ENCODE measurements at regions not wholly inside any gene's neighbourhood (a gene's known extent, or its start where the extent isn't known, plus 50 kb on each side); places are given as distances from the start of the nearest gene placed in this dataset.

DNA sequence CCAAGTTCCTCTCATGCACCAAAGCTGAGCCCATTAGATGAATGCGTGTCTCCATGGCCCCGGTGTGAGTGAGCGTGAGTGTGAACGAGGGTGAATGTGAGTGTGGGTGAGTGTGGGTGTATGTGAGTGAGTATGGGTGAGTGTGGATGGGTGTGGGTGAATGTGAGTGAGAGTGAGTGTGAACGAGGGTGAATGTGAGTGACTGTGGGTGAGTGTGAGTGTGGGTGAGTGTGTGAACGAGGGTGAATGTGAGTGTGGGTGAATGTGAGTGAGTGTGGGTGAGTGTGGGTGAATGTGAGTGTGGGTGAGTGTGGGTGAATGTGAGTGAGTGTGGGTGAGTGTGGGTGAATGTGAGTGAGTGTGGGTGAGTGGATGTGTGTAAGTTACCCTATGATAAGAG is 1521.8 kb upstream of the TENM3 start:
- no peak for TF ChIP-seq CTCF (IDR thresholded peaks at IDR 0.05; ENCODE audit: borderline replicate concordance, extremely low read depth, insufficient read depth)
- Histone ChIP-seq H3K4me3 (ENCODE audit: low read length in 3 of 3) (no peak overlapping the region), H3K9me3 (ENCODE audit: control insufficient read depth in 2 of 3, insufficient read depth in 1 of 3, low read length in 3 of 3) (no peaks in the 10 kb centered on the region), H3K27ac (ENCODE audit: low read depth in 2 of 2, low read length in 2 of 2) (no peak overlapping the region), H3K9ac (ENCODE audit: low read length in 3 of 3) (no peak overlapping the region), H3K36me3 (ENCODE audit: control insufficient read depth in 2 of 3, insufficient read depth in 3 of 3, low read length in 3 of 3) (no peaks in the 10 kb centered on the region), H3K27me3 (ENCODE audit: control insufficient read depth, insufficient read depth, low read length) (no peaks in the 10 kb centered on the region), H3K4me1 (ENCODE audit: control insufficient read depth in 2 of 3, insufficient read depth in 2 of 3, low read depth in 1 of 3, low read length in 3 of 3) (no peaks in the 10 kb centered on the region)
- no peak for FAIRE-seq
- no peak for DNase-seq
- intact Hi-C loops (cut with DNase I) = no loop called here

DNA sequence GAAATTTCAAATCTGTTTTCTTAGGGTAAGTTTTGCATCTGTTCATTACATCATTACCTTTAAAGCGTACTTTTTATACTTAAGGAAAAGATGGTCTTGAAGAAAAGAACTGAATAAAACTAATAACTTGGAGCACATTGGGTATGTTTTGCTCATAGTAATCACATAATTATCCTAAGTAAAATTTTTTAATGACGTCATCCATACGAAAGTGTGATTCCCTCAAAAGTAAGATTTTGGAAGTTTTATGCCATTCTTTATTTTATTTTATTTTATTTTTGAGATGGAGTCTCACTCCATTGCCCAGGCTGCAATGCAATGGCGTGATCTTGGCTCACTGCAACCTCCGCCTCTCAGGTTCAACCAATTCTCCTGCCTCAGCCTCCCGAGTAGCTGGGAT is 1516.6 kb upstream of the TENM3 start:
- peaks cover 0 to 3% (median 0%) of the 10 kb centered on the region in 3 donors for H3K9me3 ChIP-seq (ENCODE audit: control insufficient read depth in 2 of 3, insufficient read depth in 1 of 3, low read length in 3 of 3)
- no peak for FAIRE-seq
- no peak for TF ChIP-seq CTCF (IDR thresholded peaks at IDR 0.05; ENCODE audit: borderline replicate concordance, extremely low read depth, insufficient read depth)

GRCh38 chr4:180727478-180727877 is 1515.7 kb upstream of the TENM3 start:
- TF ChIP-seq CTCF (IDR thresholded peaks at IDR 0.05; ENCODE audit: borderline replicate concordance, extremely low read depth, insufficient read depth) = no peak
- intact Hi-C loops (cut with DNase I) = no loop called here
- no peak overlapping the region for H3K27ac ChIP-seq (ENCODE audit: low read depth in 2 of 2, low read length in 2 of 2)
- no peaks in the 10 kb centered on the region for H3K27me3 ChIP-seq (ENCODE audit: control insufficient read depth, insufficient read depth, low read length)
- H3K9ac ChIP-seq (ENCODE audit: low read length in 3 of 3) = no peak overlapping the region
- FAIRE-seq (no peak), DNase-seq (no peak)
- H3K4me3 ChIP-seq (ENCODE audit: low read length in 3 of 3) = no peak overlapping the region
- H3K9me3 ChIP-seq (ENCODE audit: control insufficient read depth in 2 of 3, insufficient read depth in 1 of 3, low read length in 3 of 3) = peaks cover 0 to 3% (median 0%) of the 10 kb centered on the region in 3 donors
- H3K4me1 ChIP-seq (ENCODE audit: control insufficient read depth in 2 of 3, insufficient read depth in 2 of 3, low read depth in 1 of 3, low read length in 3 of 3) = no peaks in the 10 kb centered on the region
- no peaks in the 10 kb centered on the region for H3K36me3 ChIP-seq (ENCODE audit: control insufficient read depth in 2 of 3, insufficient read depth in 3 of 3, low read length in 3 of 3)

More for the DNA sequence above, 1516.6 kb upstream of the TENM3 start:
- Histone ChIP-seq H3K27ac (ENCODE audit: low read depth in 2 of 2, low read length in 2 of 2) (no peak overlapping the region), H3K4me3 (ENCODE audit: low read length in 3 of 3) (no peak overlapping the region), H3K4me1 (ENCODE audit: control insufficient read depth in 2 of 3, insufficient read depth in 2 of 3, low read depth in 1 of 3, low read length in 3 of 3) (no peaks in the 10 kb centered on the region), H3K36me3 (ENCODE audit: control insufficient read depth in 2 of 3, insufficient read depth in 3 of 3, low read length in 3 of 3) (no peaks in the 10 kb centered on the region), H3K27me3 (ENCODE audit: control insufficient read depth, insufficient read depth, low read length) (no peaks in the 10 kb centered on the region), H3K9ac (ENCODE audit: low read length in 3 of 3) (no peak overlapping the region)
- intact Hi-C loops (cut with DNase I) = no loop called here
- DNase-seq = no peak

DNA sequence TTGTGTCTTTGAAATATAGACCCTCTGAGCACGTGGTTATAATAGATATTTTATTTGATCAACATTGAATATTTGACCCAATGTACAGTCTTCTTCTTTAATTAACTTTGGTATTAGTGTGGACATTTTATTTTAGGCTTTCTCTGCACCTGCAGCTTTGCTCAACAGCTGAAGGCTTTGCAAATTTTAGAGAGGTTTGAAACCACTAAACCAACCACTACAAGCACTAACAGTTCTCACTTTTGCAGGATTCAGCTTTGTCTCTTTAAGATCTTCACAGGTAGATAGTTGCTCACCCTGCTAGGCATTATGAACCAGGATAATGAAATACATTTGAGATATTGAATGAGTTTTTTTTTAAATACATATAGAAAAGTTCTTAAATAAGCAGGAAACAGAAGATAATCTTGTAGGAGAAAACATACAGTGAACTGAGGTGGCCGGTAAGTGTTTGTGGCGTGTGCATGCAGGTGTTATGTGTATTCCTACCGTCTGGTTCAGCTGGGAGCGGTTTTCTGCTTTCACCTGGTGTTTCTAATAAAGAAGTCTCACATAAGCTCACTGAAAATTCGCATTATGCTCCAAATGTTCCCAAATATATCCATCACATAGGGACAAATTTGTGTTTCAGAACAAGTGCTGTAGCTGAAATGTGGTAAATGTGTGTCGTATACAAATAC is 1508.3 kb upstream of the TENM3 start:
- no peak overlapping the region for H3K27ac ChIP-seq (ENCODE audit: low read depth in 2 of 2, low read length in 2 of 2)
- FAIRE-seq (no peak), DNase-seq (no peak)
- H3K36me3 ChIP-seq (ENCODE audit: control insufficient read depth in 2 of 3, insufficient read depth in 3 of 3, low read length in 3 of 3) = no peaks in the 10 kb centered on the region
- intact Hi-C loops (cut with DNase I) = no loop called here
- peaks cover 0 to 3% (median 0%) of the 10 kb centered on the region in 3 donors for H3K9me3 ChIP-seq (ENCODE audit: control insufficient read depth in 2 of 3, insufficient read depth in 1 of 3, low read length in 3 of 3)
- H3K4me1 ChIP-seq (ENCODE audit: control insufficient read depth in 2 of 3, insufficient read depth in 2 of 3, low read depth in 1 of 3, low read length in 3 of 3) = no peaks in the 10 kb centered on the region
- H3K4me3 ChIP-seq (ENCODE audit: low read length in 3 of 3) = no peak overlapping the region
- no peak for TF ChIP-seq CTCF (IDR thresholded peaks at IDR 0.05; ENCODE audit: borderline replicate concordance, extremely low read depth, insufficient read depth)
- no peak overlapping the region for H3K9ac ChIP-seq (ENCODE audit: low read length in 3 of 3)
- no peaks in the 10 kb centered on the region for H3K27me3 ChIP-seq (ENCODE audit: control insufficient read depth, insufficient read depth, low read length)

Measured in kidney (tissue), 13 donors.